HG02571 (cell line): ENCODE measurements at regions not wholly inside any gene's neighbourhood (a gene's known extent, or its start where the extent isn't known, plus 50 kb on each side); places are given as distances from the start of the nearest gene placed in this dataset.

Experiments used
- ATAC-seq: cut with Tn5 transposase; IDR thresholded peaks from one replicate; pipeline ENCODE4 v1.9.1; 2021; ENCODE audit warnings: mild to moderate bottlenecking, moderate library complexity; ENCODE audit not compliant: unreplicated experiment

GRCh38 chr6:140320081-140321080 lies 945.9 kb upstream of the CITED2 start:
- no peak for ATAC-seq

- ATAC-seq, result peak; percentile 64
Measured at GRCh38 chr6:140319209-140319608, 944.8 kb upstream of the CITED2 start.

GRCh38 chr6:140318408-140318807 lies 944.0 kb upstream of the CITED2 start:
- no peak for ATAC-seq

GRCh38 chr6:140317950-140318349 lies 943.5 kb upstream of the CITED2 start:
- no peak for ATAC-seq

GRCh38 chr6:140316966-140317365 lies 942.5 kb upstream of the CITED2 start:
- ATAC-seq, result no peak

GRCh38 chr6:140314682-140315081 lies 940.2 kb upstream of the CITED2 start:
- no peak for ATAC-seq

- ATAC-seq, result no peak
Measured at GRCh38 chr6:140311146-140311545, 936.7 kb upstream of the CITED2 start.

GRCh38 chr6:140303218-140303949 lies 928.9 kb upstream of the CITED2 start:
- ATAC-seq, result no peak

- ATAC-seq, result no peak
Measured at GRCh38 chr6:140300331-140300730, 925.9 kb upstream of the CITED2 start.

- ATAC-seq, result no peak
Measured at GRCh38 chr6:140289186-140289585, 914.7 kb upstream of the CITED2 start.

- no peak for ATAC-seq
Measured at GRCh38 chr6:140285998-140286690, 911.7 kb upstream of the CITED2 start.

GRCh38 chr6:140285471-140285870 lies 911.0 kb upstream of the CITED2 start:
- ATAC-seq, result no peak

GRCh38 chr6:140284871-140285270 lies 910.4 kb upstream of the CITED2 start:
- ATAC-seq, result no peak

- no peak for ATAC-seq
Measured at GRCh38 chr6:140283197-140283596, 908.7 kb upstream of the CITED2 start.

GRCh38 chr6:140281767-140282166 lies 907.3 kb upstream of the CITED2 start:
- no peak for ATAC-seq

GRCh38 chr6:140281236-140281635 lies 906.8 kb upstream of the CITED2 start:
- ATAC-seq, result no peak

GRCh38 chr6:140276719-140277118 lies 902.3 kb upstream of the CITED2 start:
- ATAC-seq, result no peak

GRCh38 chr6:140276133-140276532 lies 901.7 kb upstream of the CITED2 start:
- no peak for ATAC-seq

- ATAC-seq, result no peak
Measured at GRCh38 chr6:140275725-140276124, 901.3 kb upstream of the CITED2 start.

GRCh38 chr6:140274548-140274947 lies 900.1 kb upstream of the CITED2 start:
- no peak for ATAC-seq

- peak; percentile 99 for ATAC-seq
Measured at GRCh38 chr6:140271759-140272377, 897.4 kb upstream of the CITED2 start.
